Activated CD8-positive, alpha-beta memory T cell treated with anti-CD3 and anti-CD28 coated beads for 4 hours (primary cell): ENCODE measurements at regions not wholly inside any gene's neighbourhood (a gene's known extent, or its start where the extent isn't known, plus 50 kb on each side); places are given as distances from the start of the nearest gene placed in this dataset.

Experiments
- DNase-seq, 2 donors: peaks; one replicate each; pipeline ENCODE4 v3.0.0-alpha.2; 2020; ENCODE audit warnings: low read depth in 2 of 2

- DNase-seq, result no peak
Measured at GRCh38 chr12:111174251-111174960, 194.5 kb downstream of the PHETA1 start.

GRCh38 chr12:111173836-111174235 lies 195.1 kb downstream of the PHETA1 start:
- DNase-seq, result no peak

DNA sequence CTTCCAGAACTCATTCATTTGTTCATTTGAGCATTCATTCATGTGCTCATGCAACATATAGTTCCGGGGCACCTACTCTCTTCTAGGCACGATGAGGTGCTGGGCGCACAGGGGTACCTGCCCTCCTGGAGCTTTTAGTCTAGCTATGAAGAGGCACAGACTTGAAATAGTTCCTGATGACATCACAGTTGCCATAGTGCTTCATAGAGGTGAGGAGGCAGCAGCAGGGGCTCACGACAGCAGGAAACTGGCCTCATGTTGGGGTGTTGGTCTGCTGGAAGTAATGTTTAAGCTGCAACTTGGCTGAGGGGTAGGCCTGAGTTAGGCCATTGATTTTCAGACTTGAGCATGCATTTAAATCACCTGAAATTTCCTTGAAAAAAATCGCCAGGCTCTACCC lies 195.5 kb downstream of the PHETA1 start:
- no peak for DNase-seq

DNA sequence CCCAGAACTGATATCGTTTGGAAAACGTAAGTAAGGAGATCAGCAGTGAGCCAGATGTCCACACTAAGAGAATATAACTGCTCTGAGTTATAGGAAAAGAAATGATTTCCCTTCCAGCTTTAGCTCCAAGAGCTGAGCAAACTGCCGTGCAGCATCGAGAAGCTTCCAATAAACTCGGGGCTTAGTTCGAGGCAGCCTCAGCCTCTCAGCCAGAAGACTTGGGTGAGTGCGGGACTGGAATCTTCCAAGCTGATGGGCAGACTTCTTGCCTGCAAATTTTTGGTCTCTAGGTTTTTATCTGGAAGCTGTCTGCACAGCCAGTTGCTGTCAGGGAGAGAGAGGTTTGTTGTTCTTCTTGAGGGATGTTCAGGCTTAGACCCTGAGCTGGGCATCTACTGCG lies 196.1 kb downstream of the PHETA1 start:
- no peak for DNase-seq

GRCh38 chr12:111171832-111172231 lies 197.1 kb downstream of the PHETA1 start:
- DNase-seq, result no peak

GRCh38 chr12:111171345-111171744 lies 197.6 kb downstream of the PHETA1 start:
- no peak for DNase-seq

GRCh38 chr12:111170543-111170942 lies 198.4 kb downstream of the PHETA1 start:
- DNase-seq, result no peak

DNA sequence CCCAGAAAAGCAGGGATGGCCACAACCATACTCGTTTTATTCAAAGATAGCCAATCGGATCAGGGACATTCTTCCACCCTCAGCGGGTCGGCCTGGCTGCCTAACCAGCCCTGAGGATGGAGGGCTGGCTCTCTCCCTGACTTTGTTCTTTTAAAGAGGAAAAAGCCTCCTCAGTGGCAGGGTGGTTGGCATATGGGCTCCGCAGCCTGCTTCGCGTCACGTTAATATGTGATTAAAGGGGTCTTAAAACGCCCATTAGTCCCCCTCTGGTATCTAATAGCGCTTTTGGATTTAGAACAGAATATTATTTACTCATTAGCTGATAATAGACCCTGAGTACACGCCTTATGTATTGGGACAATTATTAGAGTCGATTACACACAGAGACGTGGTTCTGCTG lies 199.4 kb downstream of the PHETA1 start:
- DNase-seq, result no peak

GRCh38 chr12:111169032-111169431 lies 199.9 kb downstream of the PHETA1 start:
- DNase-seq, result no peak

DNA sequence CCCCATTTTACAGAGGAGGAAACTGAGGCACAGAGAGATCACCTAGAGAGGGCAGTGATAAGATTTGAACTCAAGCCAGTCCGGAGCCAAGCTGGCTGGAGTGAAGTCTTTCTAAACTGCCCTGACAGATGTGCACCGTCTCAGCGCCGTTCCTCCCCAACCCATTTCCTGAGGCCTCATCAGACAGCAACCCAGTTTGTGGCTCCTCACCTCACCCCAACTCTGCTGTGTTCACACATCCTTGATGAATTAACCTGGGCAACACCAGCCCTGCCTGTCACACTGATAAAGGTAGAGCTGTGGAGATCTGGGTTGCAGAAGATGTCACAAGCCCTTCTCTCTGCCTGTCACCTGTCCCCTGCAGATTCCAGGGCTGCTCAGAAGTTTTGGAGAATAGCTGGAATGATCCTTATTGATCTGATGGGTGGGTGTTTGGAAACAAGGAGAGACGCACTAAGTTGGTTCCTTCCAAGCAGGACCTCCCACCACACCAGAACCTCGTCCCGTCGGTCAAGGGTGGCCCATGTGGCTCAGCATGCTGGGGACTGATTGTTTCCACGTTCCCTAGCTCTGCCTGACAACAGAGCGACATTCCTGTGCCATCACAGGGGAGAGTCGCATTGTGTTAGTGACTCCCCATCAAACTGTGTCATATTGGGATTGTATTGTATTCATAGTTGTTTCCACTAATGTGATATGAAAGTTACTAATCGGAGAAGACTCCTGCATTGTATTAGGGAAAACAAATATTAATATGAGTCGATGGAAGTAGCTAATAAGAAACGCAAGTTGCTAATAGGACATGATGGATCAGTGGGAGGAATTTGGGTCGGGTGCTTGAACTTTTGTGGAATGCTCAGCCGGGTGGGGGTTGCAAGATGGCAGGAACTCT lies 200.6 kb downstream of the PHETA1 start:
- no peak for DNase-seq

DNA sequence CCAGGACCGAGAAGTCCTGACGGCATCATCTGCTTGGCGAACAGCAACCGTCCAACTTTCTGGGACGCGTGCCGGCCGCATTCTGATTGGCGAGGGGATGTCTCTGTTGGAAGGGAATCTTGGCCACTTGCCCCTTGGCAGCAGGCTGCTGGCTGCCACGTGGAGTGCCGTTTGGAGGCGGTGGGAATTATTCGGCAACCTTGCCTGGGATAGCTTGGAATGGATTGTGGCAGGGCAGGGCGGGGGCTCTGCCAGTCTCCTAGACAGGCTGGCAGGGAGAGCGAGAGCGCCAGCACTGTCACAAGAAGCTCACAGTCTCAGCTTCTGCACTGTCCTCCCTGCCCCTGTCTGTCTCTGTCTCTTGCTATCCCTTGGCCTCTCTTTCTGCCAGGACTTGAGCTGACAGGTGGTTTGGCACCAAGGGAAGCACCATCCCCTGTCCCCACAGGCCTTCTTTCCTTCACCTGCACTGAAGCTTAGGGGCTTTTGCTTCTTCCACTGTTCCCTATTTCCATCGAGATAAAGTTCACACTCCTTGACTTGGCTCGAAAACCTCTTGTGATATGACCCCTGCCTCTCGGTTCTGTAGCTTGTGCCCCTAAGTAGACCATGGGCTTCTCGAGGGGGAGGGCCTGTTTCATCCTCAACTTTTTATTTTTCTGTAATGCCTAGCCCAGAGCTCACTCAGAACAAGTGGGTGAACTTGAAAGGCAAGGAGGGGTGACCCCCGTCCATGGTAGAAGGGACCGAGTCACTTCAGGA lies 201.9 kb downstream of the PHETA1 start:
- no peak for DNase-seq

DNA sequence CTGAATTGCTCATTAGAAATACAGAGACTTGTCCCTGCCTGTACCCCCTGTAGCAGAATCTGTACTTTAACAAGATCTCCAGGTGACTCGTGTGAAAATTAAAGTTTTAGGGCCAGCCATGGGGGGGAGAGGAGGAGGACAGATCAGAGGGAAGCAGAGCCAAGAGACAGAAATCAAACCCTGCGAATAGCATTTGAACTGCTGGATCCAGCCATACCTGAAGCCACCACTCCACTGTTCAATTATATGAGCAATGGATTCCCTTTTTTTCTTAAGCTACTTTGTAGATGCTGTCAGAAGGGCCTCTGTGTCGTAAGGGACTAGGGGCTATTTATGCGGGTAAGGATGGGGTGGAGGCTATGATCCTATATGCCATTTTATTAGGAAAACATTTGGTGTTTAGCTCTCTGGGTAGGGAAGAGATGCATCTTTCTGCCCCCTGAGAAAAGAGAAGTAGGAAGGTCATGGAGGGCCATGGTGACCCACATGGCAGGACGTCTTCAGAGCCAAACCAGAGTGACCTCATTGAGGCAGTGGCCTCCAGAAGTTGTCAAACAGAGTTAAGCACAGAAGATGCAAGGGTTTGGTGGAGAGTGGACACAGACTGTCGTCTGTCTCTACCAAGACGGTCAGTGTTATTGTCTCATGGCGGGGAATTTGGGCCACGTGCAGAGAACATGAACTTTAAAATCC lies 203.9 kb downstream of the PHETA1 start:
- no peak for DNase-seq

DNA sequence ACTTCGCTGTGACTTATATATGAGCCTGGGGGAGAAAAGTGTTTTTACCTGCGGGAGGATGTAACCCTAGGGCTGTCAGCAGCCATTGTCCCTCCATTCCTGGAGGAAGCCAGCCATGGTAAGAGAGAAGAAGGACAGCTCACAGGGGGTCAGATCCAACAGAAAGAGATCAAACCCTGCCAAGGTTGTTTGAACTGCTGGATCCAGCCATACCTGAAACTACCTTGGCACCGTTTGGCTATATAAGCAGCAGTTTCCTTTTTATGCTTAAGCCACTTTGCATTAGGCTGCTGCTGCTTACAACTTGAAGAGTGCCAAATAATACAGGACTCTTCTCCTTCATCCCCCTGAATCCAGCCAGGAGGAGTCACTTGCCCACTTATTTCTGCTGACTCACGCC lies 205.5 kb downstream of the PHETA1 start:
- no peak for DNase-seq

GRCh38 chr12:111161898-111162297 lies 207.0 kb downstream of the PHETA1 start:
- DNase-seq, result no peak

GRCh38 chr12:111160350-111161241 lies 208.3 kb downstream of the PHETA1 start:
- no peak for DNase-seq

GRCh38 chr12:111158992-111159391 lies 209.9 kb downstream of the PHETA1 start:
- DNase-seq, result no peak

- no peak for DNase-seq
Measured at GRCh38 chr12:111157486-111157885, 211.4 kb downstream of the PHETA1 start.

- no peak for DNase-seq
Measured at GRCh38 chr12:111156304-111156703, 212.6 kb downstream of the PHETA1 start.

- no peak for DNase-seq
Measured at GRCh38 chr12:111155521-111155920, 213.4 kb downstream of the PHETA1 start.

DNA sequence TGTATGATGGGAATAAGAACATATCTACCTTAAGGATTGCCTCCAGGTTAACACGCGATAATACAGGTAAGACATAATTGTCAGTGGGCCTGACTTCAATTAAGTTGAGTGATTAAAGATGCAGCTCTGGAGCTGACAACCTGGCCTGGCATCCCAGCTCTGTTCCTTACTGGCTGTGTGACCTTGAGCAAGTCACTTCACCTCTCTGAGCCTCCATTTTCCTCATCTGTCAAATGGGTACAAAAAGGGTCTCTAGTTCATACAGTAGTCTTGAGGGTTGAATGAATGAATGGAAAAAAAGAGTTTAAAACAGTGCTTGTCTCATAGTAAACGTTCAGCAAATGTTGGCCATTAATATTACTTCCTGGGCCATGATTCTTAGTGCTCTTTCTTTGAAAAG lies 213.9 kb downstream of the PHETA1 start:
- no peak for DNase-seq
